ENCODE measurements at regions not wholly inside any gene's neighbourhood (a gene's known extent, or its start where the extent isn't known, plus 50 kb on each side); places are given as distances from the start of the nearest gene placed in this dataset.

GRCh38 chr6:132978685-132979084, 164.3 kb downstream of the RPS12 start:
- TF ChIP-seq POLR2A (IDR thresholded peaks at IDR 0.05) (no peak), CTCF (IDR thresholded peaks at IDR 0.05) (no peak)

Measured in transverse colon (tissue), 3 donors.